GM18868 (cell line): ENCODE measurements at regions not wholly inside any gene's neighbourhood (a gene's known extent, or its start where the extent isn't known, plus 50 kb on each side); places are given as distances from the start of the nearest gene placed in this dataset.

Experiments
- ATAC-seq: cut with Tn5 transposase; IDR thresholded peaks from one replicate; pipeline ENCODE4 v1.9.1; 2021; ENCODE audit warnings: mild to moderate bottlenecking, moderate library complexity; ENCODE audit not compliant: unreplicated experiment

- ATAC-seq, result no peak
Observed at GRCh38 chr6:14966096-14966905, 279.6 kb upstream of the JARID2 start.

DNA sequence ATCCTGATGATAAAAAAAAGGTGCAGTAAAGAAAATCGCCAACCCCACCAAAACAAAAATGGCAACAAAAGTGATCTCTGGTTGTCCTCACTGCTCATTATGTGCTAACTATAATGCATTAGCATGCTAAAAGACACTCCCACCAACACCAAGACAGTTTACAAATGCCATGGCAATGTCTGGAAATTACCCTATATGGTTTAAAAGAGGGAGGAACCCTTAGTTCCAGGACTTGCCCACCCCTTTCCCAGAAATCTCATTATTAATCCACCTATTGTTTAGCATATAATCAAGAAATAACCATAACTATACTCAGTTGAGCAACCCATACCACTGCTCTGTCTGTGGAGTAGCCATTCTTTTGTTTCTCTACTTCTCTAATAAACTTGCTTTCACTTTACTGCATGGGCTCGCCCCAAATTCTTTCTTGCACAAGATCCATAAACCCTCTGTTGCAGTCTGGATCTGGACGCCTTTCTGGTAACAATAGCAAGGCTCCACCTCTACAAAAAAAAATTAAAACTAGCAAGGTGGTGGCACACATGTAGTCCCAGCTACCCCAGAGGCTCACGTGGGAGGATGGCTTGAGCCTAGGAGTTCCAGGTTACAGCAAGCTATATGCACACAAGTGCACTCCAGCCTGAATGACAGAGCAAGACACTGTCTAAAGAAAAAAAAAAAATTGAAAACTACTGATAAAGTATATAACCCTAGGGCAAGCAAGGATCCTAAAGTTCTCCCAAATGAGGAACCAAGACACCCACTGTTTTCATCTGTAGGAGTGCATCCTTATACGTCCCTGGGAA, 278.8 kb upstream of the JARID2 start:
- ATAC-seq, result no peak

DNA sequence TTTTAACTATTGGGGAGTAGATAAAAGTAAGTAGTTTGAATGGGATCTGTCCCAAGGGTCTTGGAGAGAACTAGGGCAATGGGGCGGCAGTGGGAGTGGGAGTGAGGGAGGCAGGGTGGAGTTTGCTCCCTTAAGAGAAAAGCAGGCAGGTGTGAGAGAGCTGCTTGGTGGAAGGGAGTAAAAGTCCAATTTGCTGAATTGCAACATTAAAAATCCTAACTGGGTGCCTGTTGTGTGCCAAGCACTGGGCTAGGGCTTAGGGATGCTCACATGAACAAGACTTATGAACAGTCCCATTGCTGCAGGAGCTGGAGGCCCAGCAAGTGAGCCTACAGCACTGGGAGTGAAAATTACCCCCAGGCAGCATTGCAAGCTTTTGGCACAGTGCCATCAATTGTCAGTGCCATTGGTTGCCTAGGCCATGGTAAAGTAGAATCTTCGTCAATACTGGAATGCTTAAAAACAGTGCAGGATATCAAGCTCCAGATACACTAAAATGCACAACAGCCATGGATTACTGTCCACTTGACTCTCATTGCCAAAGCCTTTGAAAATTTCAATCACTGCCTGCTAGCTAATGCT, 277.7 kb upstream of the JARID2 start:
- no peak for ATAC-seq

GRCh38 chr6:14969126-14969525, 276.7 kb upstream of the JARID2 start:
- no peak for ATAC-seq

DNA sequence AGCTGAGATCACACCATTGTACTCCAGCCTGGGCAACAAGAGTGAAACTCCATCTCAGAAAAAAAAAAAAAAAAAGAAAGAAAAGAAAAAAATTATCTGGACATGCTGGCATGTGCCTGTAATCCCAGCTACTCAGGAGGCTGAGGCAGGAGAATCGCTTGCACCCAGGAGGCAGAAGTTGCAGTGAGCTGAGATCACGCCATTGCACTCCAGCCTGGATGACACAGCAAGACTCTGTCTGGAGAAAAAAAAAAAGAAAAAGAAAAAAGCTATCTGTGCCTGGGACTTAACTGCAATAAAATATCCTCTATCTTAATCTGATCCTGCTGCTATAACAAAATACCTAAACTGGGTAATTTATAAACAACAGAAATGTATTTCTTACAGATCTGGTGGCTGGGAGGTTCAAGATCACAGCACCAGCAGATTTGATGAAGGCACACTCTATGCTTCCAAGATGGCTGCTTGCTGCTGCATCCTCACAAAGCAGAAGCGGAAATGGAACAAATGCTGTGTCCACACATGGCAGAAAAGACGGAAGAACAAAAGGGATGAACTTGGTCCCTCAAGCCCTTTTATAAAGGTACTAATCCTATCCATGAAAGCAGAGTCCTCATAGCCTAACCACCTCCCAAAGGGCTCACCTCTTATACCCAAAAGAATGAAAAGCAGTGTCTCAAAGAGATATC, 273.3 kb upstream of the JARID2 start:
- ATAC-seq, result no peak

GRCh38 chr6:14974372-14974771, 271.5 kb upstream of the JARID2 start:
- no peak for ATAC-seq

GRCh38 chr6:14974792-14975470, 270.9 kb upstream of the JARID2 start:
- no peak for ATAC-seq

DNA sequence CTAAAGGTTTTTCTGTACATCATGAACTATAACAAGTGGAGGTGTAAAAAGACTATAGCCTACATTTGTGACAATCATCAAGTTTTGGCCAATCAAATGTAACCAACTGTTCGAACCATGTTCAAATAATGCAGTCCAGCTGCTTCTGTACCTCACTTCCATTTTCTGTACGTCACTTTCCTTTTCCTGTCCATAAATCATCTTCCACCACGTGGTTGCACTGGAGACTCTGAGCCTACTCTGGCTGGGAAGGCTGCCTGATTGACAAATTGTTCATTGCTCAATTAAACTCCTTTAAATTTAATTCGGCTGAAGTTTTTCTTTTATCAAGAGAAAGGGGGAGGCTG, 270.4 kb upstream of the JARID2 start:
- no peak for ATAC-seq

DNA sequence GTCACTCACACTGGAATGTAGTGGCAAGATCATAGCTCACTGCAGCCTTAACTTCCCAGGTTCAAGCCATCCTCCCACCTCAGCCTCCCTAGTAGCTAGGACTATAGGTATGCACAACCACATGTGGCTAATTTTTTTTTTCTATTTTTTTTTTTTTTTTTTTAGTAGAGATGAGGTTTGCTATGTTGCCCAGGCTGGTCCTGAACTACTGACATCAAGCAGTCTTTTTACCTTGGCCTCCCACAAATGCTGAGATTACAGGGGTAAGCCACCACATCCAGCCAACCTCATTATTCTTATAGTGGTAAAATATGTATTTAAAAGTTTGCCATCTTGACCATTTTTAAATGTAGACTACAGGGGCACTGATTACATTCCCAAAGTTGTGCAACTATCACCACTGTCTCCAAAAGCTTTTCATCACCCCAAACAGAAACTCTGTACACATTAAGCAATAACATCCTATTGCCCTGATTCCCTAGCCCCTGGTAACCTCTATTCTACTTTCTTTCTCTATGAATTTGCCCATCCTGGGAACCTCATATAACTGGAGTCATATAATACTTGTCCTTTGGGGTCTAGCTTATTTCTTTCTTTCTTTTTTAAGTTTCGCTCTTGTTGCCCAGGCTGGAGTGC, 268.0 kb upstream of the JARID2 start:
- ATAC-seq, result no peak

GRCh38 chr6:14981960-14982359, 263.9 kb upstream of the JARID2 start:
- no peak for ATAC-seq

DNA sequence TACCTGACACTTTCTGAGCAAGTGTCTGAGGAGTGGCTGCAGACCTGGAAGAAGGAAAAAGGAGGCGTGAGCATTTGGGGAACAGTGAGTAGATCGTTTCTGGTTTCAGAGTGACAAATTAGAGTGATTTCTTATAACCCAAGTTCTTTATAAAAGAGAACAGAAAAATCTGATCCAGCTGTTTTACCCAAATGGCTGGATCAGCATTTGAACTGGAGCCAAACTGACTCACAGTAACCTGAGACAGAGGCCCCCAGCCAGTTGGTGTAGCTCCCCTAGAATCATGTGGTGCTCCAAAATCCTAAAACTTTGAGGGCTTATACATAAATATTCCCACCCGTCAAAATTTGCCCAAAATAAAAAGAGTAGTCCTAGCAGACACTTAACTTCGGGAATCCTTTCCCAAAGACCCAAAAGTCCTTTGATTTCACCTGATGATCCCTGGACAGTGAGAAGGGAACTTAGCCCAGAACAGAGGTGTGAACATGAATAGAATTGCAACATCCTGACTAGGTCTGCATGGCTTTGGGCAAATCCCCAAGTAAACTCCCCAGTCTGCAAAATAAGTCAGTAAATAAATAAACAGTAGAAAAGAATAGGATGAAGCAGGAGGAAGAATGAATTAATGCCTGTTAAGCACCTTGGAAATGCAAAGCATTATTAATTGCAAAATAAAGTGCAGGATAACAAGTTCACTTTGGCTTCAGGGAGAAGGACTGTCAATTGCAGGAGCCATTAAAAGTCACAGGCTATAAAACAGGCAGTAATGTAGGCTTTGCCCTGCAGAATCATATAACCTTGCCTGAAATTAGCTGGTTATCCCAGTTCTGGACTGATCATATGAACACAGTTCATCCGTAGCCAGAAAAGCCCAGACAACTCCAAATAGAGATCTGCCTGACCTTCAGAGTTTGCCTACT, 262.0 kb upstream of the JARID2 start:
- ATAC-seq, result no peak

GRCh38 chr6:14984519-14984853, 261.4 kb upstream of the JARID2 start:
- ATAC-seq, result no peak

GRCh38 chr6:14985366-14985765, 260.5 kb upstream of the JARID2 start:
- no peak for ATAC-seq

- no peak for ATAC-seq
Observed at GRCh38 chr6:14986370-14986769, 259.5 kb upstream of the JARID2 start.

GRCh38 chr6:14987490-14987889, 258.4 kb upstream of the JARID2 start:
- no peak for ATAC-seq

GRCh38 chr6:14992382-14992781, 253.5 kb upstream of the JARID2 start:
- no peak for ATAC-seq

DNA sequence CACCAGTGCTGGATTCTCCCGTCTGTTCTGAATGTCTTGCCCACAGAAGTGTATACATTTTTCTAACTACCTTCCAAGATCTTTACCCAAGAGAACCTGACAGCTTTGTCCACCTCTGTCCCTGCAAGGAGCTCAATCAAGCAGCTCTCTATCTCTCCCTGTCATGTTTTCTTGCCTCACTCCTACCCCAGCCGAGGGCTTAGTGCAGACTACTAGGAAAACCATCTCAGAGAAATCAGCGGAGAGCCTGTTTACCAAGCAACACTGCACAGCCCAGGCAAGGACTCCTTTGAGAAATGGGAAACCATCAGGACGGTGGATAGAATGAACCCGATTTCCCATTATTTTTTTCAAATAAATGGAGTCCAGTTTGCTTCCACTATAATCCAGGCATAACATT, 250.7 kb upstream of the JARID2 start:
- no peak for ATAC-seq

GRCh38 chr6:14995966-14996602, 249.8 kb upstream of the JARID2 start:
- ATAC-seq, result no peak

DNA sequence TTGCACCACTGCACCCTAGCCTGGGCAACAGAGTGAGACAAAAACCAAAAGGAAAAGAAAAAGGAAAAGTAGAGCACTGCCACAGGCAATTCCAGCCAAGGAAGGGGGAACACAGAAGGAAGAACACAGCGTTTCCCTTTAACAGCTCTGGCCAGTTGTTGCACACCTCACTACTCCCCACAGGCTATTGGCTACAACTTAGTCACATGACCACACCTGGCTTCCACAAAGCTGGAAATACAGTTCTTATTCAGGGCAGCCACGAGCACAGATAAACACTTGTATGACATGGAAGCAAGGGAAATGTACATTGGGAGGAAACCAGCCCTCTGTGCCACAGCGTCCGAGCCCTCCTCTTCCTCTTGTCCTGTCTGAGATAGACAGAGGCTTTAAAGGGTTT, 249.0 kb upstream of the JARID2 start:
- no peak for ATAC-seq
